Activated CD4-positive, alpha-beta T cell treated with anti-CD3 and anti-CD28 coated beads, Interleukin-2, Interleukin-6, amounts not matched to agents 100 ng/mL and 50 ng/mL, durations not matched to agents 16 hours and 8 hours (primary cell): ENCODE measurements at regions not wholly inside any gene's neighbourhood (a gene's known extent, or its start where the extent isn't known, plus 50 kb on each side); places are given as distances from the start of the nearest gene placed in this dataset.
"Not testable (repeated sequence)": the region's sequence is repeated elsewhere in the genome, so short reads cannot be mapped to it uniquely, and the experiment has no call there.

Source experiments
- DNase-seq: peaks from one replicate; pipeline ENCODE4 v3.0.0-alpha.2; 2020

- DNase-seq = no peak
Measured at GRCh38 chr14:58954901-58955861, 233.3 kb upstream of the DAAM1 start.

- DNase-seq = no peak
Measured at GRCh38 chr14:58961045-58961731, 227.3 kb upstream of the DAAM1 start.

- DNase-seq = no peak
Measured at GRCh38 chr14:58963873-58964597, 224.4 kb upstream of the DAAM1 start.

DNA sequence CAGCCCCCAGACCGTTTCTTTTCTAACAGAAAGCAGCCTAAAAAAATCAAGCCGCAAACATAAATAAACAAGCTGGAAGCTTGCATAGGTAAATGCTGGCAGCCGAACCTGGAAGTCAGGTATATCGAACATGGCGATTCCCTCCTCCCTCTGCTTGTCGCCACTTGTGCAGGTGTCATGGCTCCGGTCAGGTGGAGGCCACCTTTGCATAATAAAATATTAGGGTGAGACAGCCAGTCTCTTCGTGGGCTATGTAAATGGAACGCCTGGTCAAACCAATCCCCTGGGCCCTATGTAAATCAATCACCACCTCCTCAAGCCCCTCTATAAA is 223.9 kb upstream of the DAAM1 start:
- DNase-seq = no peak

GRCh38 chr14:58965601-58966000 is 222.9 kb upstream of the DAAM1 start:
- no peak for DNase-seq

DNA sequence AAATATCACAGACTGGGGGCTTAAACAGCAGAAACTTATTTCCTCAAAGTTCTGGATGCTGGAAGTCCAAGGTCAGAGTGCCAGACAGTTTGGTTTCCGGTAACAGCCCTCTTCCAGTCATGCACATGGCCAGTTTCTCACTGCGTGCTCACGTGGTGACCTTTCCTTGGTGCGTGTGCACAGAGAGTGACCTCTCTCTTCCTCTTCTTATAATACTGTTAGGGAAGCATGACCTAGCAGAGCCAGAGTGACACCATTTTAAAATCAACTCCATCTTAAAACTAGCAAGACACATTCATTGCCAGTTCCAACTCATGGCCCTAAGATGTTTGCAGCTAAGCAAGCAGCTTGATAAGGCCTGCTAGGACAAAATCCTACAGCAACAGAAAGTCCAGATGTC is 221.5 kb upstream of the DAAM1 start:
- no peak for DNase-seq

GRCh38 chr14:58969951-58970751 is 218.3 kb upstream of the DAAM1 start:
- no peak for DNase-seq

GRCh38 chr14:58972233-58973017 is 216.0 kb upstream of the DAAM1 start:
- no peak for DNase-seq

GRCh38 chr14:58977366-58977765 is 211.1 kb upstream of the DAAM1 start:
- no peak for DNase-seq

GRCh38 chr14:58978343-58978742 is 210.1 kb upstream of the DAAM1 start:
- DNase-seq = no peak

- no peak for DNase-seq
Measured at GRCh38 chr14:58979325-58979724, 209.1 kb upstream of the DAAM1 start.

DNA sequence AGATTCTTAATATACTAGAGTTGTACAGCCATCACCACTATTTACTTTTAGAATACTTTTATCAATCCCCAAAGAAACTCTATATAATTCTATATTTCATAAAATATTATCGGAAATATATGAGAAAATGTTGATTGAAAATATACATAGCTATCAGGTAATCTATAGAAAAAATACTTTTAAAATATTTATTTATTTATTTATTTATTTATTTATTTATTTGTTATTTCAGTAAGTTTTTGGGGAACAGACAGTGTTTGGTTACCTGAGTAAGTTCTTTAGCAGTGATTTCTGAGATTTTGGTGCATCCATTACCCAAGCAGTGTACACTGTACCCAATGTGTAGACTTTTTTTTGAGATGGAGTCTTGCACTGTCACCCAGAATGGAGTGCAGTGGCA is 206.6 kb upstream of the DAAM1 start:
- DNase-seq = no peak

GRCh38 chr14:58985786-58986185 is 202.7 kb upstream of the DAAM1 start:
- no peak for DNase-seq

DNA sequence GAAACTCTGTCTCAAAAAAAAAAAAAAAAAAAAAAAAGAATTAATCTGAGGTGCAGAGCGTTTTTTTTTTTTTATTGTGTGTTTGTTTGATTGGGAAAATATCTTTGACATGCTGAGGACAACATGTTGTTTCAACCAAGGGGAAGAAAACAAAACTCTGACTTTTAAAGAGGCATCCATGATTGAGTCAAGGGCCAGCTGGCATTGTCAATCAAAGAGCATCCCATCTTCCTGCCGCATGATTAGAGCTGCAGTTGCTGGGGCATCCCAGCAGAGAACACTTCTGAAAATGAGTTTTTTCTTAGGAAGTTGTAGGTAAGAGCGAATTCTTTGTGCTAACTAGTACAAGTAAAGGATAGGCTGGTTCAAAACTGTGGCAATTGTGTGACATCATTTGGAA is 200.9 kb upstream of the DAAM1 start:
- DNase-seq = no peak

DNA sequence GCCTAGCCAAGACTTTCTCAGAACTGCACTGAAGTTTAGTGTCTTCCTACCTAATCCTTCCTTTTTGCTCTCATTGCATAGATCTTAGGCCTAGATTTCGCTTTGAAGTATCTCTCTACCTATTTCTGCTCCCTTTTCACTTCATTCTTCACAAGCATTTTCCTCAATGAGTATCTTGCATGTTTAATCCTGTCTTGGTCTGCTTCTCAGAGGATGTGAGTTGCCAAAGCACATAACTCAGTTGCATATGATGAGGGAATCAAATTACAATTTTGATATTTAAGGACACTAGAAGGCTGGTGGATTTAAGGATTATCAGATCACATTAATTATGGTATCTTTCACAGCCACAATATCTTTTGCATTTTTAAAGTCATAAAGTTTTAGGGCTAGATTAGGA is 195.5 kb upstream of the DAAM1 start:
- no peak for DNase-seq

DNA sequence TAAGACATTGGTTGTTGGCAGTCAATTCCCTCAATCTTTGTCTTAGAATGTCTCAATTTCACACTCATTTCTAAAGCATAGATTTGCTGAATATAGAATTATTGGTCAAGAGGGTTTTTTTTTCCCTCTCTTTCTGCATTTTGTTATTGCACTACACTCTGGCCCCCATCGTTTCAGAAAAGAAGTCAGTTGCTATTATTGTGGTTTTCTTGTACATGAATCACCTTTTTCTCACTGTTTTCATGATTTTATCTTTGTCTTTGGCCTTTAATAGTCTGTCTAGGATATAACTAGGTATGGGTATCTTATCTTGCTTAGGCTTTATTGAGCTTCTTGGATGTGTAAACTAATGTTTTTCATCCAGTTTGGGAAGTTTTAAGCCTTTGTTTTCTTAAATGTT is 194.3 kb upstream of the DAAM1 start:
- DNase-seq = peak; percentile 1

GRCh38 chr14:59004012-59004411 is 184.5 kb upstream of the DAAM1 start:
- DNase-seq = no peak

DNA sequence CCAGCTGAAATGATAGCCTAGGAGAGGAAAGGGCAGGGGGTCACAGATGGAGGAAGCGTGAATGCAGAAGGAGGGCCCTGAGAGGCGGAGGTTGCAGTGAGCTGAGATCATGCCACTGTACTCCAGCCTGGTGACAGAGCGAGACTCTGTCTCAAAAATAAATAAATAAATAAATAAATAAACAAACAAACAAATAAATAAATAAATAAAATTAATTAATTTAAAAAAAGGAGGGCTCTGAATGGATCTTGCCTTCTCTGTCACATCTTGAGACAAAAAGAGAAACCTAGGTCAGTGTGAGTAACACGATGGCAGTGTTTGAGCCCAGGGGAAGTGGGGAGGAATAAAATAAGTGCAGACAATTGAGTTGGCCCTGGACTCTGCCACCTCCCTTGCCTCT is 182.3 kb upstream of the DAAM1 start:
- DNase-seq = not testable (repeated sequence)

DNA sequence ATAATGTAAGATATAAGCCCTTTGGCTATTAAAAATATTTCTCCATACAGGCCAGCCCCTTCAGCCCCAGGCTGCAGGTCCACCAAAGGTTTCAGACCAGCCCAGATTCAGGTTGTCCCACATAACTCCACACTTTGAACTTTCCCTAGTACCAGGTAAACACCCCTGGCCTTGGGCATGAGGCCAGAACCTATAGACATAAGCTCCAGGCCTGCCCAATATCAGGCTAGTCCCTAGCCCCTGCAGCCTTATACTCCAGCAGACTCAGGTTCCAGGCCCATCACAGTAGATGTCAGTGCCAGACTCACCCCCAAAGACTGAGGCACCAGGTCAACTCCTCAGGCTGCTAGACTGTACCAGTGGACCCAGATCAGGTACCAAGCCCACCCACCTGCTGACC is 178.5 kb upstream of the DAAM1 start:
- DNase-seq = no peak

DNA sequence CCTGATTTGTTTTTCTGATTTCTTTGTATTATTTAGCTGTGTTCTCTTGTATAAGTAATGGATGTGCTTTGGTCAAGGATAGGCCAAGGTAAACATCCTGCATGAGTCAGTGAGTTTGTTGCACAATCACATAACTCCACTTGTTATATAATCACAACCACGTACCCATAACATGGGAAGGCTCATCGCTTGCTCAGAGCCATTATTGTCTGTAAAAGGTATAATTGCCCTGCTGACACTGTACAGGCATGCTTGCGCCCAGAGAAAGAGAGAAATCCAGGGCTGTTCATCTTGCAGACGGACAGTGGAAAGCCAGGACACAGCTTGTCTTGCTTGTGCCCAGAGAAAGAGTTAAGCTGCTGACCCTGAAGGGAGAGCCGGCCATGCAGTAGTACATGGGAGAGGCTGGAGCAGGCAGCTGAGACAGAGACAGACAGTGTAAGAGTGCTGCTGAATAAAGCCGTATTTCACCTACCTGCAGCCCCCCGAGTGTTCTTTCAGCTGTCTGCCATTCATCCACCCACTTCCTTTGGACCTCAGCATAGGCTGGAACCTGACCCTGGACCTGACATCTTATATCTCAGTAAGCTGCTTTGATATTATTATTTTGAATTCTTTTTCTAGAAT is 174.7 kb upstream of the DAAM1 start:
- DNase-seq = no peak

DNA sequence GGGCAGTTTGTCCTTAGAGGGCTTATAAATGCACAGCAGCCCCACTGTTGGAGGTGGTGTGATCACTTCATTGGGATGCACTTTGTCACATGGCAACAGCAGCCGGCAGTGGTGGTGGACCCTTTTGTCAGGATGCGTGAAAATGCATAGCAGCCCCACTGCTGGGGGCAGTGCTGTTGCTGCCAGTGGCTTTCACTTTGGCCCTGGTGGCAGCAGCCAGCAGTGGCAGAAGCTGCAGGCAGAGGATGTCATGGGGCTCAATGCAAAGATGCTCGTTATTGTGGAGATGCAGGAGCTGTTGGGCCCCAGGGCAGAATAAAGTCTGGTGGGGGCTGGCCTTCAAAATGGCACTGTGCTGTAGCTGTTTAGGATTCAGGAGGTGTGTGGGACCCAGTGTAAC is 173.0 kb upstream of the DAAM1 start:
- no peak for DNase-seq
